GM21367 (cell line): ENCODE measurements at regions not wholly inside any gene's neighbourhood (a gene's known extent, or its start where the extent isn't known, plus 50 kb on each side); places are given as distances from the start of the nearest gene placed in this dataset.

ENCODE experiments used
- ATAC-seq: cut with Tn5 transposase; IDR thresholded peaks from one replicate; pipeline ENCODE4 v1.9.1; 2021; ENCODE audit not compliant: unreplicated experiment

DNA sequence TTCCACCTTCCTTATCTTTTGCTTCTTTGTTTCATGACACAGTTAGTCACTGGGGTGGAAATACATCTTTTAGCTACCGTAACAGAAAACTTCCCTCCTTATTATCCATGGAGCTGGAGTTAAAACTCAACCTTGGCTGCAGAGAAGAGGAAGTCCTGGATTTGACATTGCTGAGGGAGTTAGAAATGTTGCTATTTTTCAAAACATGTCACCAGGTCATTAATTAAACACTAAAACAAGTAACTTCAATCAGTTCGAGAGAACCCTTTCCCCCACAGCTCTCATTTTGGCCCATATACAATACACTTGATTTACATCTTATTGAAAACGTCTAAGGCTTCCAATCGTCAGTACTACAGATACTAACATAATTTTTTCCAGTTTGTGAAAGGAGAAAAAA lies 237.9 kb upstream of the CD180 start:
- no peak for ATAC-seq

DNA sequence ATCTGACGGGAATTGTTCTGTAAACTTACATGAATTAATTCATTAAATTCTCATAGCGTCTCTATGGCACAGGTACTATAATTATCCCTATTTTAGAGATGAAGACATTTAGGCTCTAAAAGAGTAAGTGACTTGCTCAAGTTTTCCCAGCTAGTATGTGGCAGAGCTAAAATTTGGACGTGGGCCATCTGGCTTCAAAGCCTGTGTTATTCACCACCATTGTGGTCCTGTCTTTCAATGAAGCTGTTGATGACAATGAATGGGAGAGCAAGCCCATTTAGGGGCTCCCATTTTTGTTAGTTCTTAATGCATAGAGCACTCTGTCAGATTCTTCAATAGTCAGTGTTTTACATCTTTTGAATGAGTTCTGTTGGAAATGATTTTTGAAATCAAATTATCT lies 236.0 kb upstream of the CD180 start:
- ATAC-seq: no peak

DNA sequence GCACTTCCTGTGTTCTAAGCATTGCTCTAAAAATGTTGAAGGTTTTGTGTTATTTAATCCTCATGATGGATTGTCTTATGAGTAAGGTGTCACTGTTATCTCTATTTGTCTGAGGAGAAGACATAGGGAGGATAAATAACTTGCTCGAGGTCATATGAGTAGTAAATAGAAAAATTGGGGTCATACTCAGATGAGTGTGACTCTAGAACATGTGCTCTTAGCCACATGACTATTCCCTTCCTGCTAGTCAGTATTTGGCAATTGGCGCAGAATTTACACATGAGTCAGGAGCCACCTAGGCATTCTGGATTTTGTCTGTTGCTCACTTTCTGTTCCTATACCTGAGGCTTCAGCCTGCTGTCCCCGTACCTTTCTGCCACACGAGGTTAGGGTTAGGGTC lies 234.6 kb upstream of the CD180 start:
- no peak for ATAC-seq

- ATAC-seq: no peak
Measured at GRCh38 chr5:67427850-67428298, 231.3 kb upstream of the CD180 start.

- no peak for ATAC-seq
Measured at GRCh38 chr5:67426961-67427849, 230.6 kb upstream of the CD180 start.

DNA sequence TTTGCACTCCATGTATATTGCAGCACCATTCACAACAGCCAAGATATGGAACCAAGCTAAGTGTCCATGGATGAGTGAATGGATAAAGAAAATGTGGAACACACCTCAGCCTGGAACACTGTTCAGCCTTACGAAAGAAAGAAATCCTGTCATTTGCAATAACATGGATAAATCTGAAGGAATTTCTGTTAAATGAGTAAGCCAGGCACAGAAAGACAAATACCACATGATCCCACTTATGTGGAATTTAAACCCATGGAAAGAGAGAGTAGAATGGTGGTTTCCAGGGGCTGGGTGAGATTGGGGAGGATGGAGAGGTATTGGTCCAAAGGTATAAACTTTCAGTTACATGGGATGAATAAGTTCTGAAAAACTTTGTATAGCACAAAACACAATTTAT lies 228.9 kb upstream of the CD180 start:
- no peak for ATAC-seq

DNA sequence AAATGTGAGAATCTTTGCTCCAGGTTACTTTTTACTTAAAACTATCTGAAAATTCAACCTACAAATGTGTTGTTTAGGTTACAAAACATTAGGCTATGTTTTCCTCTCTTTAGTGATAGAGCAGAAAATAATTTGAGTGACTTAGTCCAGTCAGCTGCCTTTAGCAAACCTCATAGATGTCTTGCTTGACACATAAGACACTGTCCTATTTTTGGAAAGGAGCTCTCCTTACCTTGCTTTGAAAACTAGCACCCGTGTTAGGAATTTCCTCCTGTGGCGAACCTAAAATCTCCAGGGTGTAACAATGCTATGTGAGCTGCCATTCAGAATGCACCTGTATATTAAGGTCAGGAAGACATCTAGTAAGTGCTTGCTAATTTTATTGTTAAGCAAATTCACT lies 221.2 kb upstream of the CD180 start:
- no peak for ATAC-seq

DNA sequence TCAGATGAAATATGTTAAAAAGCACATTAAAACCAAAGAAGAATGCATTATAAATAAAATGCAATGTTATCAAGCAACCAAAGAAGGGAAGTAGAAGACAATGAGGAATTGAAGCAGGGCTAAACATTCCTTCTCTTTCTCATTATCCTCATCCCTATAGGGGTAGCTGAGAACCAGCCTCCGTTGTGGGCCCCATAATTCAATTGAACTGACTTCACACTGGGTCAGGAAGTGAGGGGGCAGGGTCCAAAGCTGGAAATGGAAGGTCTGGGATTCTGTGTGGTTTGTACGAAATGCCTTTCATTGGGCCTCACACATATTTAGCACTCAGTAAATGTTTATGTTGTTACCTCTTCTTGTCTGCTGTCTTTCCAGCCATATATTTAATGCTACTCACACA lies 220.4 kb upstream of the CD180 start:
- no peak for ATAC-seq

GRCh38 chr5:67416133-67416937 lies 219.7 kb upstream of the CD180 start:
- ATAC-seq: no peak

DNA sequence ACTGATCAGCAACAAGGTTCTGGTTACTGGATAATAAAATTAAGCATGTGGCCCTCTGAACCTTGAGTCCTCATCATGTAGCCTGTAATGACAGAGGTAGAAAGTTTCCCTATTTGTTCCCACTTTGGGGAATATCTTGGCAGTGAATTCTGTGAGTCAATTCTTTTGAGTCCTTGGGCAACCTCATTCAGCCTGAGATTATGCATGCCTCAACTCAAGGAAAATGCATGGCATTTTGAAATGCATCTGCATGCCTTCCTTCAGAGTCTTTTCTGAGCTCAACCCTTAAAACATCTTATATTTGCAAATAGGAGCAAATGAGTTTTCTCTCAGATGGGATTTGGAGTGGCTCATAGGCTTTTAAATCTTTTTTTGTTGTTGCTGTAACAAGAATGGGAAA lies 218.1 kb upstream of the CD180 start:
- ATAC-seq: no peak

DNA sequence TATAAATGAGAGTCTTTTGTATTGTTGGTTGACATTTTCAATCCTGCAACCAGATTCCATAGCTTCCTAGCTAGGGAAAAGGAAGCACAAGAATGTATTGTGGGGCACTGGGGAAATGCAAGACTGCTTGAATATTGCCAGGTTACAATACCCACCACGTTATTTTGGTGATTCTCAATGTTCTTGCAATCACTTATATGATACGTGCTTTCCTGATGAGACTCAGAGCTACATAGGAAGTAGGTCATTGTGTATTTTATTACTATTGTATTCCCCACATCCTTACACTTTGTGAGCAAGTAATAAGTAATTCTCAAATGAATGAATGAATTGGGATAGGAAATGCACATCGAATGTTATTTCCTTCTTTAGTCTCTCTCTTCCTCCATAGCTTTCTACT lies 217.1 kb upstream of the CD180 start:
- no peak for ATAC-seq

- no peak for ATAC-seq
Measured at GRCh38 chr5:67409126-67409777, 212.7 kb upstream of the CD180 start.

DNA sequence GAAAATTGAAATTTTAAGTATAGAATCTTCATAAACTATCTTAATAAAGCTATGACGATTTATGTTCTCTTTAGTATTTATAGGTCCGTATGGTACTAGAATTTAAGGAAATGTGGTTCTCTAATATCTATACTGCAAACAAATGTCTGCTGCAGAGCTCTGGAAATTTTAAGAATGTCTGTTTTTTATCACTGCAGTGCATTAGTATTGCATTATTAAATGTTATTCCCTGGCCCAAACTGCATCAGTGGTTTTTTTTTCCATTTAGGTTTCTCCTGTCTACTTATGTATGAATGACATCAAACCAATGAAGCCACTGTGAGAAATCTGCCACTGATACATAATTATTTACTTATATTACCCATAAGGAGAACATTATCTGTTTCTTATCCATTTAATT lies 211.4 kb upstream of the CD180 start:
- no peak for ATAC-seq

GRCh38 chr5:67405755-67406154 lies 209.2 kb upstream of the CD180 start:
- no peak for ATAC-seq

DNA sequence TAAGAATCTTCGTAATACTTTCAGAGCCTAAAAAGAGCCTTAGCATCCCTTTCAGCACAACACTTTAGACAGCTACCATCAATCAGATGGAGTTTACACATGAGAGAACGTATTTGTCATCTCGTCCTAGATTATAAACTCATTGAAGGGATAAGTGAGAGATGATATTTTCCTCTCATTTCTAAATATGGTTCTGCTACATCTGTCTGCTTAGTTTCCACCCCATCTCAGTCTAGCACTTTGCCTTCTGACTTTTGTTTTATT lies 208.4 kb upstream of the CD180 start:
- no peak for ATAC-seq

- no peak for ATAC-seq
Measured at GRCh38 chr5:67404256-67405100, 207.9 kb upstream of the CD180 start.

- ATAC-seq: no peak
Measured at GRCh38 chr5:67402526-67402925, 205.9 kb upstream of the CD180 start.

GRCh38 chr5:67401172-67401571 lies 204.6 kb upstream of the CD180 start:
- no peak for ATAC-seq

DNA sequence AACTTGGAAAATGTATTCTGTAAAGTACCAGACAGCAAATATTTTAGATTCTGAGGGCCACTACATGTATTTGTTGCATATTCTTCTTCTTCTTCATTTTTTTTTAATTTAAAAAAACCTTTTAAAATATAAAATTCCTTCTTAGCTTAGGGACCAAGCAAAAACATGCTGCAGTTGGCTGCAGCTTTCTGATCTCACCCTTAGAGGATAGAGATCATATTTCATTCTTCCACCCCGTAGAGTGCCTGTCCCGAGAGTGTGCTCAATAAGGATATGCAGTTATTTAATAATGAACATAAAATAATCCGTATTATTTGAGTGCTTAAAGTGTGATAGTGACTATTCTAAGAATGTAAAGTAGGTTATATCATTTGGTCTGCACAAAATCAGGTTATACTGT lies 204.2 kb upstream of the CD180 start:
- ATAC-seq: no peak

DNA sequence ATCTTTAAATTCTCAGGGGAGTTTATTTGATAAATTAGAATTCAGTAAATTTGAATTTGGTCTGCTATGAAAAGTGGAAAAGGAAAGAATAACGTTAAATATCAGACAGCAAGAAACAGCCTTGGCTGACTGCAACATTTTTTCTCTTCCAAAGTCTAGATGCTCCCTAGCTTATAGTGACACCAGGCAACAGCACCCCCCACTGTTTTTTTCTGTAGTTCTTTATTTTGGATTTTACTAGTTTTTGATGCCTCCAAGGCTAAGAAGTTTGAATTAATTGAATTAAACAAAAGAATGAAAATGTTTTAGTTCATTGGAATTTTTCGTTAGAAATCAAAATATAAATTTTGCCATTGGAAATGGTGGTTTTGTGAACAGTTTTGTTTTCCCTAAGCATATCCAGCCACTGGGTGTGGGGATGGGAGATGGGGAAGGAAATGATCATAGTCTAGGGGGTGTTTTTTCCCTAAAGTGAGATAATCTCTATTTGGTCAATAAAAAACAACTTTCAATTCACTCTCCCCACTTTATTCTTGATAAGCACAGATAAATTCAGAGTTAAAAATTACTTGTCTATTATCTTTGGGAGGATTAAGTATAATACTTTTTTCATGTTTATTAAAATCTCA lies 199.3 kb upstream of the CD180 start:
- no peak for ATAC-seq

GRCh38 chr5:67393211-67393610 lies 196.6 kb upstream of the CD180 start:
- no peak for ATAC-seq
